ENCODE measurements at regions not wholly inside any gene's neighbourhood (a gene's known extent, or its start where the extent isn't known, plus 50 kb on each side); places are given as distances from the start of the nearest gene placed in this dataset.

DNA sequence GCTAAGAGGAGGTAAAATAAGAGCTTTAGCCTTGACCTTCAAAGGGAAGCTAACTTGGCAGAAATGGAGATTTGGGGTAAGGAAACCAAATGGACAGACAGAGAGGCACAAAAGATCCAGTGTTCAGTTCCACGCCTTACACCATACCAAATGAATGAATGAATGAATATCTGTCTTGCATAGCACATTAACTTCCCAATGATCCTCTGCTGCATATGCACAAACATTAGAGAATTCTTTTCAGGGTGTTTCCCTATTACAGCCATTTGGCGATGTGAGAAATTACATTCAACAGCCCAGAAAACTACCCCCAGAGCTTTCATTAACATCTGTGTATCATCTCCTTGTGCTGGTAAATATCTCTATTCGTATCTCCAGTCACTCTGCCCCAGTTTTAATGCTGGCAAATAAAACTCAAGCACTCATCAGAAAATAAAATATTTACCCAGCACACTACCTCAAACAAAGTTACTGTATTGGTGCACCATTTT lies 1056.2 kb downstream of the SORCS3 start:
- H3K4me3 ChIP-seq, result no peak overlapping the region
- H3K4me2 ChIP-seq, result no peak overlapping the region
- H3K27ac ChIP-seq, result no peak overlapping the region
- H3K79me2 ChIP-seq, result no peaks in the 10 kb centered on the region
- H3K4me1 ChIP-seq (ENCODE audit: insufficient read depth), result no peaks in the 10 kb centered on the region
- TF ChIP-seq EZH2phosphoT487 (IDR thresholded peaks at IDR 0.05; ENCODE audit: low read depth, severe bottlenecking, unreplicated experiment) (no peak), EZH2 (IDR thresholded peaks at IDR 0.05; ENCODE audit: borderline replicate concordance) (no peak)
- TF ChIP-seq, protein P1, sequence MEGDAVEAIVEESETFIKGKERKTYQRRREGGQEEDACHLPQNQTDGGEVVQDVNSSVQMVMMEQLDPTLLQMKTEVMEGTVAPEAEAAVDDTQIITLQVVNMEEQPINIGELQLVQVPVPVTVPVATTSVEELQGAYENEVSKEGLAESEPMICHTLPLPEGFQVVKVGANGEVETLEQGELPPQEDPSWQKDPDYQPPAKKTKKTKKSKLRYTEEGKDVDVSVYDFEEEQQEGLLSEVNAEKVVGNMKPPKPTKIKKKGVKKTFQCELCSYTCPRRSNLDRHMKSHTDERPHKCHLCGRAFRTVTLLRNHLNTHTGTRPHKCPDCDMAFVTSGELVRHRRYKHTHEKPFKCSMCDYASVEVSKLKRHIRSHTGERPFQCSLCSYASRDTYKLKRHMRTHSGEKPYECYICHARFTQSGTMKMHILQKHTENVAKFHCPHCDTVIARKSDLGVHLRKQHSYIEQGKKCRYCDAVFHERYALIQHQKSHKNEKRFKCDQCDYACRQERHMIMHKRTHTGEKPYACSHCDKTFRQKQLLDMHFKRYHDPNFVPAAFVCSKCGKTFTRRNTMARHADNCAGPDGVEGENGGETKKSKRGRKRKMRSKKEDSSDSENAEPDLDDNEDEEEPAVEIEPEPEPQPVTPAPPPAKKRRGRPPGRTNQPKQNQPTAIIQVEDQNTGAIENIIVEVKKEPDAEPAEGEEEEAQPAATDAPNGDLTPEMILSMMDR (IDR thresholded peaks at IDR 0.05; ENCODE audit: poor library complexity), result no peak
- no peaks in the 10 kb centered on the region for H3K27me3 ChIP-seq
- H3K9me2 ChIP-seq (replicated peaks; ENCODE audit: insufficient read depth), result no peaks in the 10 kb centered on the region
- H3K9me3 ChIP-seq (ENCODE audit: low read depth), result no peaks in the 10 kb centered on the region
- H3K36me3 ChIP-seq (replicated peaks; ENCODE audit: insufficient read depth, low read depth), result no peaks in the 10 kb centered on the region
- no peak for DNase-seq (ENCODE audit: low spot score)
- no peak overlapping the region for H2AFZ ChIP-seq
- WGBS (ENCODE audit: low lambda C conversion rate, missing lambda C conversion rate), result 86% methylated on average over 3 of the region's 3 CpGs
- H4K20me1 ChIP-seq (ENCODE audit: insufficient read depth, poor library complexity, severe bottlenecking), result no peaks in the 10 kb centered on the region

DNA sequence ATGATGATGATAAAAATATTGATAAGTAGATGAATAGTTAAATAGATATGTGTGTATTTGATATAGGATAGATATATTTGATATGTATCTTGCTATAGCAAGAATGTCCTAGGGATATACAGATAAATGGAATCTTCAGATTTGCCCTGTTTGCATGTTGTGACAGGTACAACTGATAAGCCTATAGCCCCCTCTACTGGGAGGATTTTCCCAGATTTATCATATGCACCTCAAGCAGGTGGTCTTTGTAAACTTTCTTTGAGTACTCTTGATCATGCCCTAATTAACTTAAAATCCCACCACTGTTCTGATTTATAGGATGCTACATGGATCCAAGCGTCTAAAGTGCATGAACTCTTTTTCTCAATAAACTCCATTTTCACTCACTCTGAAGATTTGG lies 1050.7 kb downstream of the SORCS3 start:
- Histone ChIP-seq H3K27ac (no peak overlapping the region), H3K9me2 (replicated peaks; ENCODE audit: insufficient read depth) (no peaks in the 10 kb centered on the region), H3K4me3 (no peak overlapping the region), H3K27me3 (no peaks in the 10 kb centered on the region), H3K9me3 (ENCODE audit: low read depth) (no peaks in the 10 kb centered on the region), H3K4me2 (no peak overlapping the region), H2AFZ (no peak overlapping the region), H3K4me1 (ENCODE audit: insufficient read depth) (no peaks in the 10 kb centered on the region), H3K36me3 (replicated peaks; ENCODE audit: insufficient read depth, low read depth) (no peaks in the 10 kb centered on the region), H3K79me2 (no peaks in the 10 kb centered on the region), H4K20me1 (ENCODE audit: insufficient read depth, poor library complexity, severe bottlenecking) (no peaks in the 10 kb centered on the region)
- DNase-seq (ENCODE audit: low spot score), result peak; percentile 37
- WGBS (ENCODE audit: low lambda C conversion rate, missing lambda C conversion rate), result 45% methylated on average over 1 of the region's 1 CpG
- TF ChIP-seq, protein P1 (IDR thresholded peaks at IDR 0.05; ENCODE audit: poor library complexity), result peak; percentile 51
- no peak for TF ChIP-seq EZH2phosphoT487 (IDR thresholded peaks at IDR 0.05; ENCODE audit: low read depth, severe bottlenecking, unreplicated experiment)

DNA sequence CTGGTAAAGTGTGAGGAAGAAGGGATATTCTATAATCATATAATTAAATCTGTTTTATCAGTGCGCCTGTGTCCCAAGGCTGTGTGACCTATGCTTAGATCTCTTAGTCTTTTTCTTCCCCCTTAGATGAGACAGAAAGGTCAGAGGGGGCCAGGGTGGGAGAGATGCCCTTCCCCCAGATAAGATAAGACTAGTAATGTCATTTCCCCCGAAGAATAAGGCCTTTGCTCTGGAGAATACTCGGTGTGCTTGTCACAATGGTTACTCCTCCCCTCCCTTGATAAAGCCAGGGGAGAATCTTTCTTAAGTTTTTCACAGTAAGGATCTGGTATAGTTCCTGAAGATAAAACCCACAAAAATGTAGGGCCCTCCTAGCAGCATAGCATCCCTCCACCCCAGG lies 1041.8 kb downstream of the SORCS3 start:
- Histone ChIP-seq H3K27me3 (no peaks in the 10 kb centered on the region), H3K9me2 (replicated peaks; ENCODE audit: insufficient read depth) (no peaks in the 10 kb centered on the region), H3K4me2 (no peak overlapping the region), H3K4me1 (ENCODE audit: insufficient read depth) (no peaks in the 10 kb centered on the region), H3K4me3 (no peak overlapping the region), H3K27ac (no peak overlapping the region), H3K9me3 (ENCODE audit: low read depth) (no peaks in the 10 kb centered on the region), H4K20me1 (ENCODE audit: insufficient read depth, poor library complexity, severe bottlenecking) (no peaks in the 10 kb centered on the region), H3K79me2 (no peaks in the 10 kb centered on the region), H2AFZ (no peak overlapping the region), H3K36me3 (replicated peaks; ENCODE audit: insufficient read depth, low read depth) (no peaks in the 10 kb centered on the region)
- WGBS (ENCODE audit: low lambda C conversion rate, missing lambda C conversion rate), result 57% methylated on average over 3 of the region's 3 CpGs
- TF ChIP-seq, protein P1 (IDR thresholded peaks at IDR 0.05; ENCODE audit: poor library complexity), result no peak
- TF ChIP-seq EZH2 (IDR thresholded peaks at IDR 0.05; ENCODE audit: borderline replicate concordance) (no peak), EZH2phosphoT487 (IDR thresholded peaks at IDR 0.05; ENCODE audit: low read depth, severe bottlenecking, unreplicated experiment) (no peak)
- DNase-seq (ENCODE audit: low spot score), result no peak

DNA sequence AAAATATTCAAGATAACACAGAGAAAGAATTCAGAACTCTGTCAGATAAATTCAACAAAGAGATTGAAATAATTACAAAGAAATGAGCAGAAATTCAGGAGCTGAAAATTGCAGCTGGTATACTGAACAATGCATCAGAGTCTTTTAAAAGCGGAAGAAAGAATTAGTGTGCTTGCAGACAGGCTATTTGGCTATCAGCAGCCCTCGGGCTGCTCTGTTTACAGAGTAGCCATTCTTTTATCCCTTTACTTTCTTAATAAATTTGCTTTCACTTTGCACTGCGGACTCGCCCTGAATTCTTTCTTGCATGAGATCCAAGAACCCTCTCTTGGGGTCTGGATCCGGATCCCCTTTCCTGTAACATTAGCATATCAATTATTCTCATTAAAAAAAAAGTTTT lies 1040.0 kb downstream of the SORCS3 start:
- H3K36me3 ChIP-seq (replicated peaks; ENCODE audit: insufficient read depth, low read depth), result no peaks in the 10 kb centered on the region
- no peak overlapping the region for H3K4me3 ChIP-seq
- H3K79me2 ChIP-seq, result no peaks in the 10 kb centered on the region
- DNase-seq (ENCODE audit: low spot score), result no peak
- no peak overlapping the region for H3K27ac ChIP-seq
- no peaks in the 10 kb centered on the region for H3K4me1 ChIP-seq (ENCODE audit: insufficient read depth)
- H3K9me3 ChIP-seq (ENCODE audit: low read depth), result no peaks in the 10 kb centered on the region
- H2AFZ ChIP-seq, result no peak overlapping the region
- 33% methylated on average over 5 of the region's 5 CpGs for WGBS (ENCODE audit: low lambda C conversion rate, missing lambda C conversion rate)
- TF ChIP-seq, protein P1 (IDR thresholded peaks at IDR 0.05; ENCODE audit: poor library complexity), result no peak
- TF ChIP-seq EZH2phosphoT487 (IDR thresholded peaks at IDR 0.05; ENCODE audit: low read depth, severe bottlenecking, unreplicated experiment) (no peak), EZH2 (IDR thresholded peaks at IDR 0.05; ENCODE audit: borderline replicate concordance) (no peak)
- H4K20me1 ChIP-seq (ENCODE audit: insufficient read depth, poor library complexity, severe bottlenecking), result no peaks in the 10 kb centered on the region
- peak overlapping the region; percentile 13 for H3K4me2 ChIP-seq
- H3K9me2 ChIP-seq (replicated peaks; ENCODE audit: insufficient read depth), result no peaks in the 10 kb centered on the region
- no peaks in the 10 kb centered on the region for H3K27me3 ChIP-seq
